HuH-7.5 (cell line): ENCODE measurements at regions not wholly inside any gene's neighbourhood (a gene's known extent, or its start where the extent isn't known, plus 50 kb on each side); places are given as distances from the start of the nearest gene placed in this dataset.

Experiments
- DNase-seq: peaks from one replicate; pipeline ENCODE4 v3.0.0; 2011; ENCODE audit warnings: low spot score

DNA sequence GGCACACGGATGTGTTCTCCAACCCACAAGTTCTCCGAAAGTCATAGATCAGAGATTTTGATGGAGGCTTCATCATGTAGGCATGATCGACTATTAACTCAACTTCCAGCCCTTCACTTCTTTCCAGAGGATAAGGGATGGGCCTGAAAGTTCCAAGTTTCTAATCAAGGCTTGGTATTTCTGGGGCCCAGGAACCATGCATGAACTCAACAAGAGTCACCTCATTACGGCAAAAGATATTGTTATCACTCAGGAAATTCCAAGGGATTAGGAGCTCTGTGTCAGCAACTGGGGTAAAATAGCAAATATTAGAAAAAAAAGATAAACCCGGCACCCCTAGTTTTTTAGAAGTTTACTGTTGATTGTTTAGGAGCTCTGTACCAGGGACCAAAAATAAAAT lies 240.1 kb upstream of the PPP1R2C start:
- DNase-seq = no peak

GRCh38 chrX:43019021-43019420 lies 241.1 kb upstream of the PPP1R2C start:
- no peak for DNase-seq

GRCh38 chrX:43025806-43026315 lies 247.9 kb upstream of the PPP1R2C start:
- DNase-seq = no peak

DNA sequence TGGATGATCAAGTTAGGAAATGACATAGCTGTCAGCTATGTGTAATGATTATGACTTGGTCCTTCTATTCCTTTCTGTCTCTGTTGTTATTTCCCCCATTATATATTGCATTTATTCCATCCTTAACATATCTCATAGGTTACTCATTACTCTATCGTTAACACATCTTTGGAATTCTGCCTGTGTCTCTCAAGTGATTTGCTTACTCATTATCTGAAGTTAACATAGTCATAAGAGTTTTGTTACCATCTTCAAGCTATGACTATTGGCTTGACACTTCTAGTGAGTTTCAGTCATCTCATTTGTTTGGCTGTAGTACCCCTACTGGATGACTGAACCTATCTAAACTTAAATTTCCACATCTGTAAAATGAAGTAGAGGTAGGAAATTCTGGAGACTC lies 286.1 kb upstream of the PPP1R2C start:
- no peak for DNase-seq

DNA sequence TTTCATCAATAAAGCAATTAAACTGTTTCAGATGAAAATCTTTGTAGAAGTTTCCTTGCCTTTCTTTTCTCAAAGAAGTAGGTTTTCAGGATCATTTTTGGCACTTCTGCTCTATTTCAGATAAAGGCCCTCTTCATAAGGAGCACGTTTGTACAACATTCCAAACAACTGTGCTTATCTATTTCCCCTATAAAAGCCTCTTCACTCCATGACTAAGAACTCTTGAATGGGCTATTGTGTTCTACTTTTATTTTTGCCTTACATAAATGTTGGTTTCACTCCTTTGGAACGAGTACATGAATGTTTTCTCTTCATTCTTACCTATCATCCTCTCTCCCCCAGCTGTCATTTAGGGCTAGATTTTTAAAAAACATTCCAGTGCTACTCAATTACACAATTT lies 288.0 kb upstream of the PPP1R2C start:
- DNase-seq = no peak

DNA sequence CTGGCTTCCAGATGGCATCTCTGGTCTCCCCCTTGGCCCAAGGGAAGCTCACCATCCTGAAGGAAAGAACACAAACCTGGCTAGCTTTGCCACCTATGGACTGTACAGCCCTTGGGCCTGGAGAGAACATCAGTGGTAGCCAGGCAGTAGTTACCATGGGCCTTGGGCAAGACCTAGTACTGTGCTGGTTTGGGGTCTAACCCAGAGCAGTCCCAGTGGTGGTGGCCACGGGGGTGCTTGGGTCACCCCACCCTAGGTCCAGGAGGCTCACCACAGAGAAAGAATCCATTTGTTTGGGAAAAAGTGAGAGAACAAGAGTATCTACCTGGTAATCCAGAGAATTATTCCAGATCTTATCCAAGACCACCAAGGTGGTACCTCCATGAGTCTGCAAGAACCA lies 290.7 kb upstream of the PPP1R2C start:
- no peak for DNase-seq

GRCh38 chrX:43083016-43083415 lies 305.1 kb upstream of the PPP1R2C start:
- no peak for DNase-seq

- DNase-seq = no peak
Observed at GRCh38 chrX:43087830-43088229, 309.9 kb upstream of the PPP1R2C start.

DNA sequence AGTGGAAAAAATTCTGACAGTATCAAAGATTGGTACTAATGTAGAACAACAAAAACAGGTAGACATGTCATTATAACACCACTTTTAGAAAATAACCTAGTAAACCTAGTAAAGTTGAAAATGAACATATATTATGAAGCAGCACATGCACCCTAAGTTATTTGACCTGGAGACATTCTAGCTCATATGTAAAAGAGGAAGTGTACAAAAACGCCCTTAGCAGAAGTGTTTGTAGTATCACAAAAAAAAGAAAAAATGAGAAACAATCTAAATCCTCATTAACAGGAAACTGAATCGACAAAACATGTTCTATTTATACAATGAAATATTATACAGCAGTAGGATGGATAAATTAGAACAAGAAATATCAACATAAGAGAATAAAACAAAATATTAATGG lies 318.9 kb upstream of the PPP1R2C start:
- DNase-seq = no peak

DNA sequence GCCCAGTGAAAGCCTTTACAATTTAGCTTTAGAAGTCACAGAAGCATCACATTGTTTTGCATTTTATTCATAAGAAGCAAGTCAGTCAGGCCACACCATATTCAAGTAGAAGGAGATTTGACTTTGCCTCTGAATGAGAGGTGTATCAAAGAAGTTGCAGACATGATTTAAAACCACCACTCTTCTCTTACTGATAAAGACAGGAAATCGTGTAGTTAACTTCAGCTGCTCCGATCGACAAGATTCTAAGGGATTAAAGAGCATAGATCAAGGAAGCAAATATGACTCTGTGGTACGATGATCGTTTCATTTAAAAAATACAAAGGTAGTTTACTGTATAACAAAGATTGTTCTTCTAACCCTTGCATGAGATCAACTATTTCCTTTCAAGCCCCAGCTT lies 328.0 kb upstream of the PPP1R2C start:
- DNase-seq = no peak

- DNase-seq = no peak
Observed at GRCh38 chrX:43108828-43109227, 330.9 kb upstream of the PPP1R2C start.

DNA sequence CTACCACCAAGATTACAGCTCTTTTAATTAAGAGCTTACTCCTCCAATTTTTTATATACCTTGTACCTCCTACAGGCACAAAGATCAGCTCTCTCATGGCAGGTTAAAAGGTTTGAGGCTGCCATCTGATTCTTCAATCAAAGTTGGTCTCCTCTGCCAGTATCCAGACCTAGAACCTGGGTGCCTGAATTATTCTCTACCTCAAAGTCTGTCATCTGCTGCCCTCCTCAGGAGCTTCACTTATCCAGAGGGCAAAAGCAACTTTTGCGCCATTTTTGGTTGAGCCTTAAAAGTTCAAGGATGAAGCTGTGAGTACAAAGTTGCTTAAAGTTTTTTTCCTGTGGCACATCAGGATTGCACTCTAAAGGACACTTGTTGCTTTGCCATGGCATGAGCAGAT lies 343.7 kb upstream of the PPP1R2C start:
- DNase-seq = no peak

- DNase-seq = no peak
Observed at GRCh38 chrX:43139645-43140044, 361.7 kb upstream of the PPP1R2C start.

- no peak for DNase-seq
Observed at GRCh38 chrX:43140582-43140981, 362.6 kb upstream of the PPP1R2C start.

DNA sequence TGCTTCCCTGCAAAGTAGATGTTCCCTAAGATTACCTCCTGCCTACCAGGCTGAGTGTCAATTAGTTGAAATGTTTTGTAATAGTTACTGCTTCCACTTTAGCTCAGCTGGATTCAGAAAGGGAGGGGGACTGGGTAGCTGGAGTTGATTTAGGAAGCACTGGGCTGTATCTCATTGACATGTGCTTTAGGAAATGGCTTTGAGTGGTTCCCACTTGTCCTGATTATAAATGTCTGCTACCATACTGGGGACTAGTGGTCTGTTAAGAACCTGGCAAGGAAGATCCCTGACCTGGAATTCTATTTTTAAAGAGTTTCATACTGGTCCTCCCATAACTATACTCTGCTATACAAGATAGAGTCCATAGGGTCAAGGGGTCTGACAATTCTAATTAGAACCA lies 363.9 kb upstream of the PPP1R2C start:
- no peak for DNase-seq

DNA sequence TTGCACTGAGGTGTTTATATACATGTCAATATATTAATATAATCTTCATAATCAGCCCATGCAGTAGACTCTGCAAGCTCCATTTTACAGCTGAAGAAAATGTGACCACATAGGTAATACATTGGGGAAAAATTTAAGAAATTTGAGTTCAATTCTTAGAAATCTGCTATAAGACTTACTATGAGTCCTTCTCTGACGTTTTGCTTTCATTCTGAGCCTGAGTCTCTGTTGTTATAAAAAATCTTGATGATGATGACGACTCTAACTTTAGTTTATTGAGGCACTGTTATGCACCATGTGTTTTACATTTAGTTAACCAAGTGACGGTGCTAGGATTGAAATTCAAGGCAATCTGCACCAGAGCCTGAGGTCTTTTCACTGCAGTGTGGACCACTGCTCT lies 370.3 kb upstream of the PPP1R2C start:
- no peak for DNase-seq

DNA sequence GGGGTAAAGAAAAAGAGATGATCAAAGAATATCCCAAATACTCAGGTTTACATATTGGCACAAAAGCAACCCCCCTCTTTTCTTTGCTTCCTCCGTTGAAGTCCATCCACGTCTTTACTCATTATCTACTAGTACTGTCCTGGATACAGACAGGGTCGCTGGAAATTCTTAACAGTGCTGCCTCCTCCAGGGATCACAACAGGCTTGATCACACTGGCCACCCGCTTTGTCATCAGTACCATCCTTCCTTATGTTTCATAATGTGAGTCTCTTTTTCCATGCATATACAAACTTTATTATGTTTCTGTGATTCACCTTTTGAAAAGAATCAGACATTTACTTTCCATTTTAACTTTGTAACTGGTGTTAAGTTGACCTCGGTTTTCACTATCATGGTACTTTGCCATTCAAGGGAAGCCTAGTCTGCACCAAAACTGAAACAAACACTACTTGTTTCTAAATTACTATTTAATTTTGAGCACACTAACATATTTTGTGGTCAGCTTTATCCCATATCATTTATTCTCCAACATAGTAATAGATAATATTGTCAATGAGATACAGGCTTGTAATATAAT lies 387.5 kb upstream of the PPP1R2C start:
- DNase-seq = no peak

GRCh38 chrX:43166874-43167273 lies 388.9 kb upstream of the PPP1R2C start:
- peak; percentile 4 for DNase-seq

- DNase-seq = no peak
Observed at GRCh38 chrX:43175434-43175833, 397.5 kb upstream of the PPP1R2C start.

DNA sequence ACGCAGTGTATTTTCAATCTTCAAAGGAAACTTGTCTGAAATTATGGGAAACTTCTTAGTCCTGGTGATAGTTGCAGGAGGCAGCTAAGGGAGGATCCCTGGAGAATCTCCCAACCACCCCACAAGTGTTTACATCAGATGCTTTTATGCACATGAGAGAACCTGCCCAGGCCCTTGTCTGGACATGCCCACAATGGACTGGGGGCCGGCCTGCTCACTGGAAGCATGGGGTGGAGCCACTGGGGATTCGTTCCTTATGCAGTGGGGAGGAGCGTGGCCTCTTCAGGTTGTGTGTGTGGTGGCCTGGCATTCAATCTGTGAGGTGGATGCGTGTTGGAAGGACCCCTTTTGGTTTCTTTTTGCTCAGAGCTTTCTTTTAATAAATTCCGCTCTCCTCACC lies 398.7 kb upstream of the PPP1R2C start:
- DNase-seq = no peak

DNA sequence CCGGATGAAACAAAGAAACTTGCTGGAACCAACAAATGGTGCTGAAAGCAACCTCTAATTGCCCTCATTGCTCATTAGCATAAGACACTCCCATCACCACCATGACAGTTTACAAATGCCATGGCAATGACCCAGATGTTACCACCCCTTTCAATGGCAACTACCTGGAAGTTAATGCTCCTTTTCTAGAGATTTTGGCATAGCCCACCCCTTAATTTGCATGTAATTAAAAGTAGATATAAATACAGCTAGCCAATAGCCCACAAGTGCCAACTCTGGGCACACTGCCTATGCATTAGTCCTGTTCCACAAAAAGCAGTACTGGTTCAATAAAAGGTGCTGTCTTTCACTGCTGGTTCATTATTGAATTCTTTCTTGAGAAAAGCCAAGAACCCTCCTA lies 410.3 kb upstream of the PPP1R2C start:
- DNase-seq = no peak

GRCh38 chrX:43211570-43211969 lies 433.6 kb upstream of the PPP1R2C start:
- no peak for DNase-seq

GRCh38 chrX:43218198-43218597 lies 437.9 kb upstream of the MAOA start:
- DNase-seq = no peak

DNA sequence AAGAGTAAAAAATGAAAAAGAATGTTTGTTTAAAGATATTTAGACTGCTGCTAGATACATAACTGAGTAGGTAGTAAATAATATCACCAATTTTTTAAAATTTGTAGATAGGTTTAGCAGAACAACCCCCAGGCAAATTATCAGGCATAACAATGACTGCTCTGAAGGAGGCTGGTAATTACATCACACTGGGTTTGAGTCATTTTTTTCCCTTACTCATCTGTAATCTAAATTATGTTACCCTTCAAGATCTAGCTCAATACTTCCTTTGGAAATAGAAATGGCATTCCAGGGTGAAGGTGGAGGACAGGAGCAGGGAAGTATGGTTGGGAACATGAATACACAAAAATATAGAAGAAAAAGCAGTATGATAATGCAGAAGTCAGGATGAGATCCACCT lies 431.6 kb upstream of the MAOA start:
- DNase-seq = no peak
